ENCODE measurements at regions not wholly inside any gene's neighbourhood (a gene's known extent, or its start where the extent isn't known, plus 50 kb on each side); places are given as distances from the start of the nearest gene placed in this dataset.
A peak's percentile ranks its signal among the peaks of the same experiment; 100 is the strongest.

GRCh38 chr13:61148211-61148610, 267.4 kb downstream of the PCDH20 start:
- in situ Hi-C loops (cut with HindIII; ENCODE audit: low pct_unique_long_range_greater_than_20kb, low sequenced_read_pairs), result no loop called here

GRCh38 chr13:61146571-61146970, 269.1 kb downstream of the PCDH20 start:
- in situ Hi-C loops (cut with HindIII; ENCODE audit: low pct_unique_long_range_greater_than_20kb, low sequenced_read_pairs), result no loop called here
- no peak for TF ChIP-seq JUND (IDR thresholded peaks at IDR 0.05; ENCODE audit: low read depth)
- DNase-seq (ENCODE audit: low read depth in 1 of 2, low spot score in 1 of 2), result no peak

More at GRCh38 chr13:61148211-61148610, 267.4 kb downstream of the PCDH20 start:
- no peak for DNase-seq (ENCODE audit: low read depth in 1 of 2, low spot score in 1 of 2)
- no peak for TF ChIP-seq JUND (IDR thresholded peaks at IDR 0.05; ENCODE audit: low read depth)

- in situ Hi-C loops (cut with HindIII; ENCODE audit: low pct_unique_long_range_greater_than_20kb, low sequenced_read_pairs), result no loop called here
- no peak for TF ChIP-seq JUND (IDR thresholded peaks at IDR 0.05; ENCODE audit: low read depth)
Measured at GRCh38 chr13:61146158-61146557, 269.5 kb downstream of the PCDH20 start.

DNA sequence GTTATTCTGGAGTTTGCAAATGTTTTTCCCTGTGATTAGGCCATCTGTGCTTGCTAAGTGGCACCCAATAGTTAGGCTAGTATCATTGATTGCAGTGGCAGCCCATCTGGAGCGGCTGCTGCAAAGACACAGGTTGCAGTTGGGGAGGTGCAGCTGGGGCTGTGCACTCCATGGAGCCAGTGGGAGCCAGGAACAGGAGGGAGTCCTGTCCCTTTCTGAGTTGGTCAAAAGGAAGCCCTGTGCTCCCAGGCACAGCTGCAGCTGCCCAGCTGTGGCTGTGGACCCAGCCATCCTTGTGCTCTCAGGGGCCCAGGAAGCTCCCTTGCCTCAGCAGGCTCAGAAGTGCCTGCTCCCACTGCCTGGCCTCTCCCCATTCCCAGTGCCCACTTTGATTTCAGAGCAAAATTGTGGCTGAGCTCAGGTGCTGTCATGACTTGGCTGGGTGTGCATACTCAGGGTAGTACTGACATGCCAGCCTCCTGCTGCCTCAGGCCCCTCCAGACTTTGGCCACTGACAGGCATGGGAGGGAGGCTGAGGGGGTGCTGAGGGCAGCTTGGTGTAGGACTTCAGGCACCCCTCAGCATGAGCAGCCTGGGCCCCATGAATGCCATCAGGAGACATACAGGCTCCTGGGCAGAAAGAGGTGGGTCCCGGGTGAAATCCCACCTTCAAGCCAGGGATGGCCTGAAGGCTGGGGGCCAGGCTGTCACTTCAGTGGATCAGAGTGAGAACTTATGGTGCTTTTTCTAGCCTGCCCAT, 270.6 kb downstream of the PCDH20 start:
- no peak for TF ChIP-seq JUND (IDR thresholded peaks at IDR 0.05; ENCODE audit: low read depth)
- DNase-seq (ENCODE audit: low read depth in 1 of 2, low spot score in 1 of 2), result no peak
- in situ Hi-C loops (cut with HindIII; ENCODE audit: low pct_unique_long_range_greater_than_20kb, low sequenced_read_pairs), result no loop called here

More at GRCh38 chr13:61146158-61146557, 269.5 kb downstream of the PCDH20 start:
- DNase-seq (ENCODE audit: low read depth in 1 of 2, low spot score in 1 of 2), result no peak

DNA sequence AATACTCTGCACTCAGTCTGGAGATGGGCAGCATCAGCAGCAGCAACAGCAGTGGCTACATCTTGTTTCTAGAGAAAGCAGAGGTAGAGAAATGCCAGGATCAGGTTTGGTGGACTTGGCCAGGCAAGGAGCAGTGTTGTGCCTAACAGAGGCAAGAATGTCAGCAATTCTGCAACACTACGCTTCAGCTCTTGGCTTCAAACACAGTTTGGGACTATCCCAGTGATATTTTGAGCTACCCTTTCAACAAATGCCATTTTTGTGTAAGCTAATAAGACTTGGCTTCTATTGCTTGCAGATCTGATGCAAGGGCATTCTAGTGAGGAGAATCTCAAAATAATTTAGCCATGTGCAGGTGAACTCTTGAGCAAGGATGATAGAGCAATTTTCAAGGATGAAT, 271.3 kb downstream of the PCDH20 start:
- in situ Hi-C loops (cut with HindIII; ENCODE audit: low pct_unique_long_range_greater_than_20kb, low sequenced_read_pairs), result no loop called here
- no peak for DNase-seq (ENCODE audit: low read depth in 1 of 2, low spot score in 1 of 2)
- TF ChIP-seq JUND (IDR thresholded peaks at IDR 0.05; ENCODE audit: low read depth), result no peak

- peak in 1 of 2 experiments; percentile 28 for DNase-seq (ENCODE audit: low read depth in 1 of 2, low spot score in 1 of 2)
- in situ Hi-C loops (cut with HindIII; ENCODE audit: low pct_unique_long_range_greater_than_20kb, low sequenced_read_pairs), result no loop called here
- TF ChIP-seq JUND (IDR thresholded peaks at IDR 0.05; ENCODE audit: low read depth), result no peak
Measured at GRCh38 chr13:61142506-61142905, 273.1 kb downstream of the PCDH20 start.

- no peak for TF ChIP-seq JUND (IDR thresholded peaks at IDR 0.05; ENCODE audit: low read depth)
- DNase-seq (ENCODE audit: low read depth in 1 of 2, low spot score in 1 of 2), result no peak
- in situ Hi-C loops (cut with HindIII; ENCODE audit: low pct_unique_long_range_greater_than_20kb, low sequenced_read_pairs), result no loop called here
Measured at GRCh38 chr13:61138857-61139256, 276.8 kb downstream of the PCDH20 start.

GRCh38 chr13:61136515-61136914, 279.1 kb downstream of the PCDH20 start:
- DNase-seq (ENCODE audit: low read depth in 1 of 2, low spot score in 1 of 2), result no peak
- in situ Hi-C loops (cut with HindIII; ENCODE audit: low pct_unique_long_range_greater_than_20kb, low sequenced_read_pairs), result no loop called here
- TF ChIP-seq JUND (IDR thresholded peaks at IDR 0.05; ENCODE audit: low read depth), result no peak

- in situ Hi-C loops (cut with HindIII; ENCODE audit: low pct_unique_long_range_greater_than_20kb, low sequenced_read_pairs), result no loop called here
- TF ChIP-seq JUND (IDR thresholded peaks at IDR 0.05; ENCODE audit: low read depth), result no peak
- DNase-seq (ENCODE audit: low read depth in 1 of 2, low spot score in 1 of 2), result no peak
Measured at GRCh38 chr13:61136093-61136492, 279.6 kb downstream of the PCDH20 start.

GRCh38 chr13:61135583-61135982, 280.1 kb downstream of the PCDH20 start:
- no peak for TF ChIP-seq JUND (IDR thresholded peaks at IDR 0.05; ENCODE audit: low read depth)
- DNase-seq (ENCODE audit: low read depth in 1 of 2, low spot score in 1 of 2), result no peak
- in situ Hi-C loops (cut with HindIII; ENCODE audit: low pct_unique_long_range_greater_than_20kb, low sequenced_read_pairs), result no loop called here

GRCh38 chr13:61128850-61129645, 286.6 kb downstream of the PCDH20 start:
- in situ Hi-C loops (cut with HindIII; ENCODE audit: low pct_unique_long_range_greater_than_20kb, low sequenced_read_pairs), result no loop called here
- TF ChIP-seq JUND (IDR thresholded peaks at IDR 0.05; ENCODE audit: low read depth), result no peak
- DNase-seq (ENCODE audit: low read depth in 1 of 2, low spot score in 1 of 2), result peak in 1 of 2 experiments; percentile 48

- DNase-seq (ENCODE audit: low read depth in 1 of 2, low spot score in 1 of 2), result no peak
- in situ Hi-C loops (cut with HindIII; ENCODE audit: low pct_unique_long_range_greater_than_20kb, low sequenced_read_pairs), result no loop called here
- no peak for TF ChIP-seq JUND (IDR thresholded peaks at IDR 0.05; ENCODE audit: low read depth)
Measured at GRCh38 chr13:61123538-61124289, 291.9 kb downstream of the PCDH20 start.
